Heart left ventricle (tissue), 13 donors: ENCODE measurements at regions not wholly inside any gene's neighbourhood (a gene's known extent, or its start where the extent isn't known, plus 50 kb on each side); places are given as distances from the start of the nearest gene placed in this dataset.

ENCODE experiments used
- CTCF ChIP-seq, 12 donors: fragments of 200-600 bp; sonication (generic) in 4 of 12; IDR thresholded peaks; one replicate each; pipeline versions ENCODE4 v1.5.0 to v1.8.0; 2018 to 2022; ENCODE audit warnings: antibody characterized with exemption in 12 of 12, mild to moderate bottlenecking in 5 of 12
- POLR2A ChIP-seq, 2 donors: fragments of 450-650 bp; IDR thresholded peaks; one replicate each; pipeline ENCODE4 v1.6.1; 2017; ENCODE audit warnings: antibody characterized with exemption in 2 of 2, mild to moderate bottlenecking in 2 of 2, moderate library complexity in 2 of 2
- donor health status: ischemic (EF 13 %, LVEDD 7.1; RV severe dilation, severe dysfunction).
- donor health status: DM: no; HTN: yes; CAD: no.
- donor health status: DM: no; HTN: no; CAD: no.
- donor health status: ischemic (EF 25% LVEDD 6.9; RV normal size, moderate dysfunction).
- donor health status: ischemic (EF 25% LVEDD 5.7; RV mildly dilated, moderate dysfunction).
- donor health status: ischemic (EF 35%, LVEDD 5.7; RV mildly dilated, moderate dysfunction).
- donor health status: nonischemic (EF 11% LVEDD 7.7; RV severe dilation, severe dysfunction).
- donor health status: DM: yes; HTN: yes; CAD: no.
- donor health status: PGD.
- donor health status: ischemic (EF 29% LVEDD 5.4; RV normal size, mild dysfunction).
- donor health status: nonischemic (EF 23%, LVEDD 6.1; RV moderate dilation, normal function).

- TF ChIP-seq CTCF (IDR thresholded peaks at IDR 0.05) (no peak), POLR2A (IDR thresholded peaks at IDR 0.05) (no peak)
Measured at GRCh38 chr2:235183786-235184185, 232.0 kb downstream of the SH3BP4 start.
